HFF-Myc (cell line): ENCODE measurements at regions not wholly inside any gene's neighbourhood (a gene's known extent, or its start where the extent isn't known, plus 50 kb on each side); places are given as distances from the start of the nearest gene placed in this dataset.

ENCODE experiments used
- DNase-seq: peaks from one replicate; pipeline ENCODE4 v3.0.0-alpha.2; 2011; ENCODE audit warnings: low read depth; ENCODE audit errors: extremely low read depth
- H3K4me3 ChIP-seq: replicated peaks from 2 replicates; pipeline ENCODE4 v1.5.1; 2011; ENCODE audit warnings: low read depth, mild to moderate bottlenecking, control low read depth, low read length
- TF ChIP-seq, protein P1 (sequence below): IDR thresholded peaks from 2 replicates; pipeline ENCODE4 v1.5.1; 2012; ENCODE audit warnings: mild to moderate bottlenecking, low read depth, low read length, control low read depth; ENCODE audit errors: missing control alignments

DNA sequence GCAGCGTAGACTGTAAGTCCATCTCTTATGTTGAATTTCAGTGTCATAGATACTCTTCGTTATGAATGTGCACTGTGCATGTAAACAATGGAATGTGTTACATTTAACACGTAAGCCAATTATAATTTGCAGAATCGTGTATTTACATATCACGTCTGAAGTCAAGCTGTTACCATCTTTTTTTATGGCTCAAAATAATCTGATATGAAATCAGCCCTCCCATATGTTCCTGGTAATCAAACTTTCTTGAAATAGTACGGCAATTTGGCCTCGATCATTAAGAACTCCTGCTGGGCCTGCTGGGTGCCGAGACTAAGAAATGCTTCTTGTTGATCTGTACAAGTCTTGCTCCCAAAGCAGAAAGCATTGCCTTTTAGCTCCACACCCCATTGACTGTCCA is 89.6 kb upstream of the DOK5 start:
- TF ChIP-seq, protein P1, sequence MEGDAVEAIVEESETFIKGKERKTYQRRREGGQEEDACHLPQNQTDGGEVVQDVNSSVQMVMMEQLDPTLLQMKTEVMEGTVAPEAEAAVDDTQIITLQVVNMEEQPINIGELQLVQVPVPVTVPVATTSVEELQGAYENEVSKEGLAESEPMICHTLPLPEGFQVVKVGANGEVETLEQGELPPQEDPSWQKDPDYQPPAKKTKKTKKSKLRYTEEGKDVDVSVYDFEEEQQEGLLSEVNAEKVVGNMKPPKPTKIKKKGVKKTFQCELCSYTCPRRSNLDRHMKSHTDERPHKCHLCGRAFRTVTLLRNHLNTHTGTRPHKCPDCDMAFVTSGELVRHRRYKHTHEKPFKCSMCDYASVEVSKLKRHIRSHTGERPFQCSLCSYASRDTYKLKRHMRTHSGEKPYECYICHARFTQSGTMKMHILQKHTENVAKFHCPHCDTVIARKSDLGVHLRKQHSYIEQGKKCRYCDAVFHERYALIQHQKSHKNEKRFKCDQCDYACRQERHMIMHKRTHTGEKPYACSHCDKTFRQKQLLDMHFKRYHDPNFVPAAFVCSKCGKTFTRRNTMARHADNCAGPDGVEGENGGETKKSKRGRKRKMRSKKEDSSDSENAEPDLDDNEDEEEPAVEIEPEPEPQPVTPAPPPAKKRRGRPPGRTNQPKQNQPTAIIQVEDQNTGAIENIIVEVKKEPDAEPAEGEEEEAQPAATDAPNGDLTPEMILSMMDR: no peak
- no peak overlapping the region for H3K4me3 ChIP-seq
- no peak for DNase-seq

DNA sequence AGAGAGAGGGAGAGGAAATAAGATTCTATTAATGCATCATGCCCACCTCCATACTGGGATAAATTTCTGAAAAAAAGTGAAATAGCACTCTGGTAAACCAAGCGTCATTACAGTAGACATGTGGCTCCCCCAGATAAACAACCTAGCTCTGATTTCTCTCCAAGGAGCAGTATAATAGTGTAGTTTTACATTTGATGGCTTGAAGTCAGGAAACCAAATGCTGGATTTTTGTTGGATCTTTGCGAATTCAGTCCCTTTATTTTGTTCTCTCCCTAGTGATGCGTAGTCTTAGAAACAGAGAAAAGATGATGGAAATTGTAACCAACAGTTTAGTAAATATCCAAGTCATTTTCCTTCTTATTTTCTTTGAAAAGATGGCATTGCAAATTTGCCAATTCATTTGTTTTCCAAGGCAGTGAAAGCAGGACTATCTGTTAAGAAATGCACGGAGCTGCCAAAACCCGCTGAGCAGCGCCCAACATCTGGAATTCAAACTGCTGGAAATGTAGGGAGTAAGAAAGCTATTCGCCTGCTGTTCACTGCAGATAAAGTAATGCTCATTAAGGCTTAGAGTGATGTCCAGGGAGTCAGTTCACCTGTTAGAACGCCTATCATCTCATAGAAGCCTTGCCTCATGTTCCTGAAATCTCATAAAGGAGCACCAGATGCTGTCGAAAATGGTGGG is 85.7 kb upstream of the DOK5 start:
- H3K4me3 ChIP-seq: no peak overlapping the region
- DNase-seq: no peak
- TF ChIP-seq, protein P1: no peak

DNA sequence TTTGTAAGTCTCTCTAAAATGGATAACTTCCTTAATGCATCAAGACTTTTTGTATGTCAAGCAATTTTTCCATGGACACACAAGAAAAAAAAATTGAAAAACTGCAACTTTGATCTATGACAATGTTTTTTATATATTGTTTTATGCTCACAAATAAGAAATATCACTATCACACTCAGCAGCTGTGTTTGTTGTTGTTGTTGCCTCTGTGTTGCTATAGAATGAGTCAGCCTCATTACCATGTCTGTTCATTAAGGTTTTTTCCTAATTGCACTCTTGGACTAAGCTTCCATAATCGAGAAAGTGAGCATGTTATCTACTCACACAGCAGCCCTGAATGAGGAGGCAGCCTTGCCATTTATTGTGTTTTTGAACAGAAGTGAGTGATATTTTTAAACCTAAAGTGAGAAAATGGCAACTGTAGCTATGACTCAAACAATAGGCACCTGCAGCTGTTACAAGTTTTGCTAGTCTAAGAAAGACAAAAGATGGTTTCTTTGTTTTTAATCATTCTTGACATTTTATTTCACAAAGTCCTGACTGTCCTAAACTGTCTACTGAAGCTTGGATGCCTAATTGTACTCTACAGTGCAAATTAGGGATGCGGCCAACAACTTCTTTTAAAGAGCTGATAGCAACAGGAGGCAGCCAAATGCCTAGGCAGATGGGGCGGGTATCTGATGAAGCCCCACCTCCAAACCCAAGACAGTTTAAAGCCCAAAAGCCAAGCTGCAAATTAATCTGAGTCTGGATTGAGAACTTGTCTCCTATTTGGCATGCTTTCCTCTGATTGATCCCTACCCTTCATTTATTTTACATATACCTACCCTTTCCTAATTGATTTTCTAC is 77.9 kb upstream of the DOK5 start:
- DNase-seq: no peak
- TF ChIP-seq, protein P1: no peak
- no peak overlapping the region for H3K4me3 ChIP-seq

DNA sequence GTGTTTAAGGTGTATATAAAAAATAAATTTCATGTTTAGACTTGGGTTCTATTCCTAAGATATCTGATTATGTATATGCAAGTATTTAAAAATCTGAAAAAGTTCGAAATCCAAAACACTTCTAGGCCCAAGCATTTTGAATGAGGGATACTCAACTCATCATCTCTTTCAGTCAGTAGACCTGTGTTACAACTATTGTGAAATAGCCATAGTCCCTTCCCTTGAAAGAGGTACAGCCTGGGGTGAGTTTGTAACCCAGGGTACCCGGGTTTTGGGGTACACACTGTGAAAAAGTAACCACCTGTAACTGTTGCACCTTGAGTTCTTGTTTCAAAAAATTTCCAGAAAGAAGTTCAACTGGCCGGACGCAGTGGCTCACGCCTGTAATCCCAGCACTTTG is 76.6 kb upstream of the DOK5 start:
- no peak overlapping the region for H3K4me3 ChIP-seq
- TF ChIP-seq, protein P1: no peak
- no peak for DNase-seq

DNA sequence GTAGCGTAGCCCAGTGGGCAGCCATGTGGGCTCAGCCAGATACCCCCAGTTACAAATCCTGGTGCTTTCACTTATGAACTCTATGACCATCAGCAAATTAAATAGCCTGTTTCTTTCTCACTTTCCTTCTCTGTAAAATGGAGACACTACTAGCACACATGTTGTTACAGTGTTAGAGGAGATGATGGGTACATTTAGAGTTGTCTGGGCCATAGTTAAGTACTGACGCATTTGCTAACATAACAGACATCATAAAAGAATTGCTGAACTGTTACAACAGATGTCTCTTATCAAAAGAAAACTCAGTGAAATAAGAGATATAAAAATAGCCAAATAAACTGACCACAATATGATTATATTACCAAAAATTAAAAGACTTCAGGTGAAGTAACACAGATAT is 69.9 kb upstream of the DOK5 start:
- TF ChIP-seq, protein P1: no peak

DNA sequence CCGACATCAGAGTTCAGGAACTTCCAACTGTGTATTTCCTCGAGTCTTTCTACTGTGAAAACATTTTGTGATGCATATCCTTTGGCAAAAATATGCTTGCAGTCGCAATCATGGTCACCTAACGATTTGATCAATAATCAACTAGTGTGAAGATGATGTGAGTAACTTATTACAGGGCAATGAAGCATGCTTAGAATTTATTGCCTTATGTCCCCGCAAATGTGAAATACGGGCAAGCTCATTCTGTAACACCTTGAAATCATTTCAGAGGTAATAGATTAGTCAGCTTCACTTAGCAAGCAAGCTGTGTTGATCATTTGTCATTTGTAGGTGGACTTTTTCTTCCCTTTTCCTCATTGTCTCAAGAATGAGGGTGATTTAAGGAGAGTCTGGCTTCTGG is 67.9 kb upstream of the DOK5 start:
- H3K4me3 ChIP-seq: no peak overlapping the region
- DNase-seq: no peak
- TF ChIP-seq, protein P1: no peak

More for the DNA sequence above, 69.9 kb upstream of the DOK5 start:
- H3K4me3 ChIP-seq: no peak overlapping the region
- no peak for DNase-seq
